Testis (tissue), 2 donors: ENCODE measurements at regions not wholly inside any gene's neighbourhood (a gene's known extent, or its start where the extent isn't known, plus 50 kb on each side); places are given as distances from the start of the nearest gene placed in this dataset.

ENCODE experiments used
- CTCF ChIP-seq, 3 experiments: fragments of 450-650 bp in 2 of 3; fragments of 200-600 bp in 1 of 3; sonication (generic) in 1 of 3; IDR thresholded peaks; one replicate each; pipeline ENCODE4 v1.5.1; 2016 to 2019; ENCODE audit warnings: antibody characterized with exemption in 3 of 3, mild to moderate bottlenecking in 2 of 3, moderate library complexity in 1 of 3
- POLR2A ChIP-seq: fragments of 450-650 bp; IDR thresholded peaks from one replicate; pipeline ENCODE4 v1.6.1; 2017; ENCODE audit warnings: antibody characterized with exemption, mild to moderate bottlenecking, moderate library complexity

GRCh38 chr18:22637787-22638186 is 220.1 kb upstream of the CTAGE1 start:
- no peak for TF ChIP-seq CTCF (IDR thresholded peaks at IDR 0.05)
- no peak for TF ChIP-seq POLR2A
